CD4-positive, alpha-beta T cell (primary cell): ENCODE measurements at regions not wholly inside any gene's neighbourhood (a gene's known extent, or its start where the extent isn't known, plus 50 kb on each side); places are given as distances from the start of the nearest gene placed in this dataset.

ENCODE experiments used
- ATAC-seq: fragments of 200-7000 bp; cut with Tn5 transposase; one replicate; pipeline ENCODE4 v1.10.0; 2022; ENCODE audit warnings: mild to moderate bottlenecking; ENCODE audit not compliant: poor library complexity
- CTCF ChIA-PET: fragments of 350-600 bp; sonication (Branson Sonifier 250); formaldehyde crosslinking; loops from one replicate; lab custom pipeline; 2021; ENCODE audit warnings: antibody characterized with exemption, inconsistent platforms; lab: Charles Lee
- POLR2A ChIA-PET: fragments of 350-600 bp; sonication (Branson Sonifier 250); formaldehyde crosslinking; loops from one replicate; lab custom pipeline; 2021; ENCODE audit warnings: antibody characterized with exemption, inconsistent platforms; lab: Charles Lee
- DNase-seq, 14 experiments: peaks; one replicate each; pipeline ENCODE4 v3.0.0-alpha.2; 2013 to 2020; ENCODE audit warnings: mixed read lengths in 2 of 14
- H3K27ac ChIP-seq, 2 donors: one replicate each; pipeline versions ENCODE4 v1.5.1 to v1.7.0; 2013; ENCODE audit warnings: low read length in 2 of 2, low read depth in 1 of 2, mild to moderate bottlenecking in 1 of 2
- H3K27me3 ChIP-seq, 2 experiments: 1 replicate in 1 of 2; 2 replicates in 1 of 2; pipeline versions ENCODE4 v1.6.1 to v1.7.0; 2013; ENCODE audit warnings: low read length in 2 of 2, control low read depth in 1 of 2, mild to moderate bottlenecking in 1 of 2, moderate library complexity in 1 of 2; ENCODE audit not compliant: insufficient read depth in 2 of 2, control insufficient read depth in 1 of 2
- H3K36me3 ChIP-seq: one replicate; pipeline ENCODE4 v1.6.1; 2013; ENCODE audit warnings: low read length, control low read depth; ENCODE audit not compliant: insufficient read depth
- H3K4me1 ChIP-seq: one replicate; pipeline ENCODE4 v1.6.1; 2013; ENCODE audit warnings: low read length, control low read depth; ENCODE audit not compliant: insufficient read depth
- H3K4me3 ChIP-seq: one replicate; pipeline ENCODE4 v1.5.1; 2013; ENCODE audit warnings: mild to moderate bottlenecking, low read length, moderate library complexity
- H3K9me3 ChIP-seq, 2 experiments: 1 replicate in 1 of 2; 2 replicates in 1 of 2; pipeline versions ENCODE4 v1.6.1 to v1.7.0; 2013; ENCODE audit warnings: low read length in 2 of 2, mild to moderate bottlenecking in 2 of 2, control low read depth in 1 of 2, moderate library complexity in 1 of 2; ENCODE audit not compliant: control insufficient read depth in 1 of 2, insufficient read depth in 1 of 2
- H3K27ac Mint-ChIP-seq: one replicate; pipeline ENCODE4 v1.8.0; 2020; ENCODE audit warnings: mixed read lengths
- H3K27me3 Mint-ChIP-seq: one replicate; pipeline ENCODE4 v1.8.0; 2021; ENCODE audit warnings: mixed read lengths
- H3K36me3 Mint-ChIP-seq: one replicate; pipeline ENCODE4 v1.8.0; 2021; ENCODE audit warnings: low read depth, mixed read lengths
- H3K4me1 Mint-ChIP-seq: one replicate; pipeline ENCODE4 v1.8.0; 2021; ENCODE audit warnings: low read depth, mixed read lengths
- H3K4me3 Mint-ChIP-seq: one replicate; pipeline ENCODE4 v1.8.0; 2020; ENCODE audit warnings: mild to moderate bottlenecking, mixed read lengths
- H3K9me3 Mint-ChIP-seq: one replicate; pipeline ENCODE4 v1.8.0; 2020; ENCODE audit warnings: mixed read lengths
- intact Hi-C, 2 experiments: fragments of 100-400 bp; cut with DNase I in 1 of 2; cut with micrococcal nuclease in 1 of 2; formaldehyde crosslinking; loops; one replicate each; pipeline versions ENCODE4 v1.15.1 to v1.9.0; 2023 to 2025; cut with DNase I, micrococcal nuclease
- TF ChIP-seq, protein P1 (sequence below): fragments of 200-600 bp; IDR thresholded peaks from one replicate; pipeline ENCODE4 v1.8.0; 2022; ENCODE audit warnings: antibody characterized with exemption, mild to moderate bottlenecking

DNA sequence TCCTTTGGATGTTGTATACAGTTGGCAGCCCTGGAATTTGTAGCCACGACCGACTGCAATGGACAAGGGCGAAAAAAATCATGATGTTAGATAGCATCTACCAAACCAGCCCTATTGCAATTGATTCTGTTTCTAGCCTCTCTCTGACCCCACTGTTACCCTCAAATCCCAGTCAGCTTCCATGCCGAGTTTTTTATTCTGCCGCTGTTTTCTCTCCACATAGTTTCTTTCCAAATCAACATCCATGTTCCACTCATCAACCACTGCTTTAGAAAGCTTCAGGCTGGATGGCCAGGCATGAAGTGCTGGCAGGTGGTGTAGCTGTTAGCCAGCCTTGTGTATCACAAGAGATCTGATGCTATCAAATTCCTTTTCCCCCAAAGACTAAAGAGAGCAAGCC, 272.8 kb downstream of the FIGN start:
- Histone ChIP-seq H3K27me3 (no peaks in the 10 kb centered on the region), H3K4me3 (no peak overlapping the region), H3K4me1 (no peaks in the 10 kb centered on the region), H3K36me3 (no peaks in the 10 kb centered on the region), H3K27ac (no peak overlapping the region), H3K9me3 (peaks cover 0 to 3% of the 10 kb centered on the region in 2 experiments)
- intact Hi-C loops = no loop called here
- Mint-ChIP-seq H3K4me3 (no peak overlapping the region), H3K4me1 (no peaks in the 10 kb centered on the region), H3K27me3 (no peaks in the 10 kb centered on the region), H3K9me3 (no peaks in the 10 kb centered on the region), H3K36me3 (no peaks in the 10 kb centered on the region), H3K27ac (no peak overlapping the region)
- TF ChIP-seq, protein P1, sequence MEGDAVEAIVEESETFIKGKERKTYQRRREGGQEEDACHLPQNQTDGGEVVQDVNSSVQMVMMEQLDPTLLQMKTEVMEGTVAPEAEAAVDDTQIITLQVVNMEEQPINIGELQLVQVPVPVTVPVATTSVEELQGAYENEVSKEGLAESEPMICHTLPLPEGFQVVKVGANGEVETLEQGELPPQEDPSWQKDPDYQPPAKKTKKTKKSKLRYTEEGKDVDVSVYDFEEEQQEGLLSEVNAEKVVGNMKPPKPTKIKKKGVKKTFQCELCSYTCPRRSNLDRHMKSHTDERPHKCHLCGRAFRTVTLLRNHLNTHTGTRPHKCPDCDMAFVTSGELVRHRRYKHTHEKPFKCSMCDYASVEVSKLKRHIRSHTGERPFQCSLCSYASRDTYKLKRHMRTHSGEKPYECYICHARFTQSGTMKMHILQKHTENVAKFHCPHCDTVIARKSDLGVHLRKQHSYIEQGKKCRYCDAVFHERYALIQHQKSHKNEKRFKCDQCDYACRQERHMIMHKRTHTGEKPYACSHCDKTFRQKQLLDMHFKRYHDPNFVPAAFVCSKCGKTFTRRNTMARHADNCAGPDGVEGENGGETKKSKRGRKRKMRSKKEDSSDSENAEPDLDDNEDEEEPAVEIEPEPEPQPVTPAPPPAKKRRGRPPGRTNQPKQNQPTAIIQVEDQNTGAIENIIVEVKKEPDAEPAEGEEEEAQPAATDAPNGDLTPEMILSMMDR = no peak
- no peak for ATAC-seq
- DNase-seq = no peak
- ChIA-PET POLR2A (no interaction called here), CTCF (no interaction called here)

DNA sequence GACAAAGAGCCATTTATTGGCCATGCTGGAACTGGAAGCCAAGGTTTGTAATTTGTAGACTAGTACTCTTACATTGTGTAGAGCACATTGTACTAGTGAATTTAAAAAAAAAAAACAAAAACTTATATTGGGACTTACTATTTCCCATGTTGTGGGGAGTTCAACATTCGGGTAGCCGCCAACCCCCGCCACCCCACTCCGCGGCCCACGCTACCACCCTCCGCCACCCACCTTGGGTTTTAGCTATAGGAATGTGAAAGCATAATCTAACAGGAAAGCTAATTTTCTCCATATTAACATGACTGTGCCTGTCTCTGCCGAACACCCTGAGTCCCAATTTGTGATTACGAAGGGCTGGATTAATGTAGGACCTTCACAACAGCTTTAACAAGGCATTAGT, 275.8 kb downstream of the FIGN start:
- Histone ChIP-seq H3K4me3 (no peak overlapping the region), H3K36me3 (no peaks in the 10 kb centered on the region), H3K4me1 (no peaks in the 10 kb centered on the region), H3K9me3 (no peaks in the 10 kb centered on the region), H3K27ac (no peak overlapping the region), H3K27me3 (no peaks in the 10 kb centered on the region)
- TF ChIP-seq, protein P1 = no peak
- ChIA-PET CTCF (no interaction called here), POLR2A (no interaction called here)
- ATAC-seq = no peak
- Mint-ChIP-seq H3K4me1 (no peaks in the 10 kb centered on the region), H3K4me3 (no peak overlapping the region), H3K27ac (no peak overlapping the region), H3K27me3 (no peaks in the 10 kb centered on the region), H3K9me3 (no peaks in the 10 kb centered on the region), H3K36me3 (no peaks in the 10 kb centered on the region)
- intact Hi-C loops = no loop called here
- DNase-seq = no peak

DNA sequence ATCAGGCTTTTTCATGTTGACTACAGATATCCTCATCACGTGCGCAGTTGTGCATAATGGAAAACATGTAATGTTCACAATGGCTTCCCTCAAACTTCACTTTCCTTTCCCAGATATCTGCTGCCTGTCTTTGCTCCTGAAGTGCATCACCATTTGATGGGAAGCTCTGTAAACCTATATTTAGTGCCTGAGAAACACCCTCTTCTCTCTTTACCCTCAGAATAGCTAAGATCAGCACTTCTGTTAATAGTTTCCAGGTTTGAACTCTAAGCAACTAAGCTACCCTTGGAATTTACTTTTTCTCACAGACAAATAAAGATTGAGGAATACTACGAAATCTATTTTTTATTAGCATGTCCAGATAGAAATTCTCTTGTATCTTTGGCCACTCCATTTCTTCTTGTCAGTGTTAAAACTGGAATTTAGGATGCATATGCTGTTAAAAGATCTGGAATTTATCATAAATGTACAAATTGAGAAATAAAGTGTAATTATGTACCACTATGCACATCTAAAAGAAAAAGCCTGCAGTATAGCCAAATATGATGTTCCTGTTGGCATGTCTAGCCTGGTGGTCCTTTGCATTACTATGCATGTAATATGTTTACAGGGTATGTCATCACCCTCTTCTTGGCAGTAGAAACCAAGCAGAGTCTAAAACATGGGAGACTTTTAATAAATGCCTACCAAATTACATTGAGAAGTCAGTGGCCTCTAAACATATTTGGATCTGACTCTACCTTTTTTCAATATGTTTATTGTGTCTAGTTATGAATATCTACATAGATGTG, 278.7 kb downstream of the FIGN start:
- TF ChIP-seq, protein P1 = no peak
- no peak for ATAC-seq
- Histone ChIP-seq H3K4me1 (no peaks in the 10 kb centered on the region), H3K36me3 (no peaks in the 10 kb centered on the region), H3K27me3 (no peaks in the 10 kb centered on the region), H3K9me3 (no peaks in the 10 kb centered on the region), H3K27ac (no peak overlapping the region), H3K4me3 (no peak overlapping the region)
- no peak for DNase-seq
- POLR2A ChIA-PET = no interaction called here
- Mint-ChIP-seq H3K27me3 (no peaks in the 10 kb centered on the region), H3K36me3 (no peaks in the 10 kb centered on the region), H3K4me3 (no peak overlapping the region), H3K9me3 (peaks cover 6% of the 10 kb centered on the region), H3K27ac (no peak overlapping the region), H3K4me1 (no peaks in the 10 kb centered on the region)
- CTCF ChIA-PET = no interaction called here
- intact Hi-C loops = no loop called here
